Activated naive CD4-positive, alpha-beta T cell treated with anti-CD3 and anti-CD28 coated beads, Interleukin-2, amount 50 U/mL, for 72 hours (primary cell): ENCODE measurements at regions not wholly inside any gene's neighbourhood (a gene's known extent, or its start where the extent isn't known, plus 50 kb on each side); places are given as distances from the start of the nearest gene placed in this dataset.
"Not testable (repeated sequence)": the region's sequence is repeated elsewhere in the genome, so short reads cannot be mapped to it uniquely, and the experiment has no call there.

Experiments used
- ATAC-seq, 2 donors: fragments of 150-1000 bp; cut with Tn5 transposase; 2 replicates each; pipeline ENCODE4 v1.10.0; 2021; ENCODE audit warnings: mild to moderate bottlenecking in 2 of 2, moderate library complexity in 2 of 2
- DNase-seq, 2 donors: peaks; one replicate each; pipeline ENCODE4 v3.0.0; 2021 to 2022; ENCODE audit warnings: low spot score in 2 of 2
- H3K27ac Mint-ChIP-seq, 2 donors: one replicate each; pipeline ENCODE4 v1.8.0; 2022; ENCODE audit warnings: mild to moderate bottlenecking in 2 of 2, mixed read lengths in 2 of 2
- H3K36me3 Mint-ChIP-seq, 2 donors: one replicate each; pipeline ENCODE4 v1.8.0; 2022; ENCODE audit warnings: mixed read lengths in 2 of 2
- H3K9me3 Mint-ChIP-seq, 2 donors: one replicate each; pipeline ENCODE4 v1.8.0; 2022; ENCODE audit warnings: mixed read lengths in 2 of 2

DNA sequence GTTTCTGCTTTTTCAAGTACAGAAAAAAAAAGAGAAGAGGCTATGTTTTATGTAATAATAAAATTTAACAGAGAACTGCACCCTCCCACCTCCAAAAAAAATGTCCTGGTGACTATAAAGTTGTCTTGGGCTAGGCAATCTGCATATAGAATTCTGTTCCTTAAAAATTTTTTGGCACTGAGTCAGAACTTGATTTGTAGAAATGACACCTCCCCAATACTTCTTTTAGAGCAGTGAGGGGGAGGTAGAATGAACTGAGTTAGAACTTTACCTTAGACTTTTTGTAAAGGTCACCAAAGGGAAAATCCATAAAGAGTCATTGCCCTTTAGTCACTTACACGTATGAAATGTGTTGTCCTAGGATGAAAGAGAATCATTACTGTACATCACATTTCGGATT is 80.0 kb downstream of the BTG1 start:
- ATAC-seq = peak; percentile 88 to 91
- DNase-seq = no peak
- Mint-ChIP-seq H3K36me3 (peaks cover 10 to 24% of the 10 kb centered on the region in 2 donors), H3K27ac (peak overlapping the region; percentile 58 to 90), H3K9me3 (peaks cover 9 to 10% of the 10 kb centered on the region in 2 donors)

DNA sequence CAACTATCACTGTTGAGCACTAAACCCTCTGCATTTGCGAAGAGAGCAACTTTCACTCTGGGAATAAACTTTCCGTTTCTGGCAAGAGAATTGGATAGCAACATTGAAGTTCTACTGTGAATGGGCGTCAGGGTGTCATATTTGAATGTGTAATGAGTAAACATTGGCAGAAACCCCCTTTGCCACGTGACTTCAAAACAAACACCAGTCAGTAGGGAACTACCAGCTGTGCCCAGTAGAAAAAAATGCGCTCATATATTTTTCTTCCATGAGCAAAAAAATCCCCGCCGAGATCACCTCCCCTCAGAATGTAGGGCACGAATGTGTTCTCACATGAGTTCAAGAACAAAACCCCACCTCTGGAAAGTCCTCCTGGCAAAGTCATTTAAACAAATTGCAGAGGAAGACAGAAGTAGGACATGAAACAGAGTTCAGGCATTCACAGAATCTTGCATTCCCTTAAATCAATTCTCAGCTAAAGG is 80.6 kb downstream of the BTG1 start:
- ATAC-seq = peak; percentile 56 to 79
- H3K36me3 Mint-ChIP-seq = peaks cover 10 to 24% of the 10 kb centered on the region in 2 donors
- peak overlapping the region; percentile 56 to 90 for H3K27ac Mint-ChIP-seq
- peak in 1 of 2 donors; percentile 27 for DNase-seq
- H3K9me3 Mint-ChIP-seq = peaks cover 9 to 10% of the 10 kb centered on the region in 2 donors

DNA sequence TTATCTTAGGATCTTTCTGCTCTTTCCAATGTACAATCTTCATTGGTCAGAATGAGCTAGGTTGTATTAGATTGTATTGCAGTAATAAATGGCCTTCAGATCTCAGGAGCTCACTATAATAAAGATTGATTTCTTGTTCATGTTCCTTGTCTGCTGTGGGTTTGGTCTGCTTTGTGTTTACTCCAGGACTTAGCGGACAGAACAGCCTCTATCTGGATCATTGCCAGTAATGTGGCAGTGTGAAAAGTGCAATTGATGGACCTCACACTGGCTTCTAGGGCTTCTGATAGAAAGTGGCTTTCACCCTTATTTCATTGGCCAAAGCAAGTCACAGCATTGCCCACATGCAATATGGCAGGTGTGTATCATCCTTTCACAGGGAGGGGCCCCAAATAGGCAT is 81.2 kb downstream of the BTG1 start:
- DNase-seq (no peak), ATAC-seq (no peak)
- peaks cover 11 to 27% of the 10 kb centered on the region in 2 donors for H3K36me3 Mint-ChIP-seq
- H3K27ac Mint-ChIP-seq = peak overlapping the region in 1 of 2 donors; percentile 90
- H3K9me3 Mint-ChIP-seq = peaks cover 9 to 10% of the 10 kb centered on the region in 2 donors

DNA sequence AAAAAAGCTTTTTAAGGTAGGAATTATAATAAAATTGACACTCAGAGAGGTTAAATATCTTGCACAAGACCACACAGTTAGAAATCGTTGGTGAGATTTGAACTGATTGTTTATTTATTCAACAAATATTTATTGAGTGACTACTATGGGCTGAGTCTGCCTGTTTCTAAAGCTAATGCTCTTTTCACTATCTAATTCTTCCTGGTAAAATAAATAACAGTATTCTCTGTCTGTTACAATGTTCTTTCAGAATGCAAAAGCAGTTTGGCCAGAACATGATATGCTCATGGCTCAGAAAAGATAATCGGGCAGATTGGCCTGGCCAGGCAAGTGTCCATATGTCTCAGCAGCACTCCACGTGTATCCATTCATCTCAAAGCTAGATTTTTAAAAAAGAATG is 82.0 kb downstream of the BTG1 start:
- peaks cover 9 to 10% of the 10 kb centered on the region in 2 donors for H3K9me3 Mint-ChIP-seq
- peak overlapping the region in 1 of 2 donors; percentile 90 for H3K27ac Mint-ChIP-seq
- peaks cover 15 to 32% of the 10 kb centered on the region in 2 donors for H3K36me3 Mint-ChIP-seq
- no peak for DNase-seq
- ATAC-seq = no peak

DNA sequence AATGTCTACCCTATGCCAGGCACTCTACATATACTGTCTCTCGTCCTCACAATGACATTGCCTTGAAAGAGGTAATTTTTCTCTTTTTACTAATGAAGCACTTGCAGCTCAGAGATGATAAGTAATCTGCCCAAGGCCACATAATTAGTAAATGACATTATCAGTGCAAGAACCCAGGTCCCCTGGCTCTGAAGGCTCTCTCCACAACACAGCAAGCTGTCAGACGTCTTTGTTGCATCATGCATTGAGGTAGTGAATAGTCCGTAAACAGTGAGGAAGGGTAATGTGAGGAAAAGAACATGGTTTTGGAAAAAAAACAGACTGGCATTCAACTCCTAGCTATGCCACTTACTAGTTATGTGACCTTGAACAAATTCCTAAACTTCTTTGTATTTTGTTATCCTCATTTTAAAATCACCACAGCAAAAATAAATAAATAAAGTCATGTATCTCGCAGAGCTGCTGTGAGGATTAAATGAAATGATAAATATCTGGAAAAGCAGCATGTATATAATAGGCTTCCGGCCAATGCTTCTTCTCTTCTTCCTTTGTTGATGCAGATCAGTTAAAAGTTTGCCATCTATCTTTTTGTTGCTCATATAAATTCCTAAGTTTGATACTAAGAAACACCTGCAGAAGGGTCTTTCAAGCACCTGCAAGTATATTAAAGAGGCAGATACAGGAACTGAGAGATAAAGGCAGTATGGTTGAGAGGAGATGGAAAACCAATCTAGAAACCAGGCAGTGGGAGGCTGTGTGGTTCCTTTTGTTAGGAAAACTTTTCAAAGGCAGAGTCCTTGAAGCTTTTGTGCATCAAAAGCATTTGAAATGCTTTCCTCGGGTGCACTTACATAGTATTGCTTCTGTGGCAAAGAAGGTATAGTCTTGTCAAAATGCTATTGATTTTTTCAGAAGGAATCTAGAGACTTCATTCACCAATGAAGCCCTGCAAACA is 82.8 kb downstream of the BTG1 start:
- H3K36me3 Mint-ChIP-seq = peaks cover 15 to 38% of the 10 kb centered on the region in 2 donors
- H3K27ac Mint-ChIP-seq = peak overlapping the region in 1 of 2 donors; percentile 88
- peaks cover 9 to 10% of the 10 kb centered on the region in 2 donors for H3K9me3 Mint-ChIP-seq
- DNase-seq = no peak
- no peak for ATAC-seq

DNA sequence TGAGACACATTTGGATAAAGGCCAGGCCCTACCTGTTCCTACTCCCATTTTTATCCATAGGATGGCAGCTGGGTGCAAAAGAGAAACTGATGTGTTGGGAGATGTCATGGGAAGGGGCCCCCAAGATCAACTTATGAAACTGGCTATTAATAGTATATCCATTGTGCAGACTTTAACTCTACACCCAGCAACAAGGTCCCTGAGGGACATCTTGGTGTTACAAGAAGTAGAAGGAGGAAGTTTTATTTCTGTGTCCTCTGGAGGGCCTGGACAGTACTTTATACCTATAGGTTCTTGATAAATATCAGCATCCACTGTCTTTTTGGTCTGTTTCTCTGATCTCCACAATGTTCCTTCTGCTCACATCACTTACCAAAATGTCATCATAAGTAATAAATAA is 84.6 kb downstream of the BTG1 start:
- peaks cover 22 to 51% of the 10 kb centered on the region in 2 donors for H3K36me3 Mint-ChIP-seq
- ATAC-seq = no peak
- DNase-seq = no peak
- H3K9me3 Mint-ChIP-seq = peaks cover 9 to 15% of the 10 kb centered on the region in 2 donors
- peak overlapping the region in 1 of 2 donors; percentile 38 for H3K27ac Mint-ChIP-seq

DNA sequence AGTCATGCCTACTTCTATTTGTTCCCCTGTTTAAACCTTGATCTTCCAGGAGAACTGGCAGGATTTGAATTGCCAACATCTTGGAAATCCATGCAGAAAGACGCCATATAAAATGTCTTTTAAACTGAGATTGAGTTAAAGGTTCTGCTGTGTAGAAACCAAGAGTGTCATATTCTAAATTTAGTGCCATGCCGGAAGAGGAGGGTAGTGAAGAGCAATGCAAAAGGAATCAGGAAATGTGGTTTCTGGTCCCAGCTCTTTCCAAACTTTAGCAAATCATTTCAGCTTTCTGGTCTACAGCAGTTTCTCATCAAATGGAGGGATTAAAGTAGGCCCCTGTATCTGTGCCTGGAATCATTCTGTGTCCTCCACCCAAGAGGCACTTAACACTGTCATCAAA is 85.7 kb downstream of the BTG1 start:
- Mint-ChIP-seq H3K27ac (no peak overlapping the region), H3K9me3 (peaks cover 9 to 15% of the 10 kb centered on the region in 2 donors), H3K36me3 (peaks cover 22 to 51% of the 10 kb centered on the region in 2 donors)
- DNase-seq (no peak), ATAC-seq (no peak)

DNA sequence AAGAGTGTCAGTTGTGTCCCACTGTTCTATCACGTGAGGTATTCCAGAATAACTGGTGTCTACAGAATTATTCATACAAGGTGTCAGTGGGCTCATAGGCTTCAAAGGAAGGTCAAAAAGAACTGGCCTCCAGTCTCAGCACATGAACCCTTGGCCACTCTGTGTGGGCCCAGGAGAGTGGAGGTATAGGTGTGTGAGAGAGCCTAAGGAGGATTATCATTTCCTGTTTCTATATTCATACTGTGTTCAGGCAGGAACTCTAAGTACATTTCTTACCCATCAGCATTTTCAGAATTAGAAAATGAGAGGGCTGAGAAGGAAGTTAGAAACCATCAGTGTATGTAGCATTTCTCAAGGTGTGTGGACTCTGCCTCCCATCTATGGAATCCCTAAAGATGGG is 87.0 kb downstream of the BTG1 start:
- DNase-seq = no peak
- ATAC-seq = peak in 1 of 2 donors; percentile 56
- Mint-ChIP-seq H3K36me3 (peaks cover 22 to 51% of the 10 kb centered on the region in 2 donors), H3K9me3 (peaks cover 9 to 15% of the 10 kb centered on the region in 2 donors), H3K27ac (peak overlapping the region in 1 of 2 donors; percentile 35)

DNA sequence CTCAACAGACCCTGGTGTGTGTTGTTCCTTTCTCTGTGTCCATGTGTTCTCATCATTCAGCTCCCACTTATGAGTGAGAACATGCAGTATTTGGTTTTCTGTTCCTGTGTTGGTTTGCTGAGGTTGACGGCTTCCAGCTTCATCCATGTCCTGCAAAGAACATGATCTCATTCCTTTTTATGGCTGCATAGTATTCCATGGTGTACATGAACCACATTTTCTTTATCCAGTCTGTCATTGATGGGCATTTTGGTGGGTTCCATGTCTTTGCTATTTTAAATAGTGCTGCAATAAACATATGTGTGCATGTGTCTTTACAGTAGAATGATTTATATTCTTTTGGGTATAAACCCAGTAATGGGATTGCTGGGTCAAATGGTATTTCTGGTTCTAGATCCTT is 88.9 kb downstream of the BTG1 start:
- Mint-ChIP-seq H3K9me3 (peaks cover 12 to 21% of the 10 kb centered on the region in 2 donors), H3K27ac (peak overlapping the region; percentile 86 to 96), H3K36me3 (peaks cover 29 to 49% of the 10 kb centered on the region in 2 donors)
- DNase-seq, ATAC-seq: not testable (repeated sequence)

DNA sequence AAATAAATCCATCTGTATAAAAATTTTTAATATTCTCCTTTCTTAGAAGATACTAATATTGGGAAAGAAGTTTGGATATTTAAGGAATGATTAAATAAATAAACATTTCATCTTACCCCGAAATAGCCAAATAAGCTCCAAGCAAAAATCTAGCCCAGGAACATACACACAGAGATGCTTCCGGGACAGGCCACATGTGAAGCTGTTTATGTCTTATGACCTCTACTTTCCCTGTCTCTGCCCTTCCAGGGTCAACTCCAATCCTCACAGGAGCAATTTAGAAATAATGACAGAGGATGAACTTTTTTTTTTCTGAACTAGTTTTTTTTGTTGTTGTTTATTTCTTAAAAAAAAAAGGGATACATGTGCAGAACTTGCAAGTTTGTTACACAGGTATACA is 89.4 kb downstream of the BTG1 start:
- Mint-ChIP-seq H3K36me3 (peaks cover 27 to 45% of the 10 kb centered on the region in 2 donors), H3K27ac (peak overlapping the region; percentile 86 to 96)
- no peak for ATAC-seq

DNA sequence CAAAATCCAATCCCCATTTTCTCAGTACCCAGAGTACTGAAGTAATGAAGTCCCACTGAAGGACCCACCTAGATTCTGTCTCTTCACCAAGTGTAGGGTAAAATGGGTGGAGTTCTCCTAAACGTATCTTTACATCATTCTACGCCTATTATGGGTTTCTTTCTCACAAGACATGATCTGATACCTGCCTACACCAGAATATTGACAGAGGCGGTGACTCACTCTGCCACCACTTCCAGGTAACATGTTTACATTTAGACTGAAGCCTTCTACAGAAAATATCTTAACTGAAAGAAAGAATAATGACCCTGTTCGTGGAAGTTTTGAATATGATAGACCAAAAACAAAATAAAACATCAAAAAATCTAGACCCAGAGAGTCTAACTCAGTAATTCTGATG is 89.8 kb downstream of the BTG1 start:
- ATAC-seq (peak; percentile 85 to 94), DNase-seq (peak in 1 of 2 donors; percentile 35)
- peaks cover 27 to 45% of the 10 kb centered on the region in 2 donors for H3K36me3 Mint-ChIP-seq
- peak overlapping the region; percentile 86 to 96 for H3K27ac Mint-ChIP-seq
- H3K9me3 Mint-ChIP-seq = peaks cover 9 to 18% of the 10 kb centered on the region in 2 donors

More for the DNA sequence above, 89.4 kb downstream of the BTG1 start:
- H3K9me3 Mint-ChIP-seq = peaks cover 9 to 18% of the 10 kb centered on the region in 2 donors
- no peak for DNase-seq

DNA sequence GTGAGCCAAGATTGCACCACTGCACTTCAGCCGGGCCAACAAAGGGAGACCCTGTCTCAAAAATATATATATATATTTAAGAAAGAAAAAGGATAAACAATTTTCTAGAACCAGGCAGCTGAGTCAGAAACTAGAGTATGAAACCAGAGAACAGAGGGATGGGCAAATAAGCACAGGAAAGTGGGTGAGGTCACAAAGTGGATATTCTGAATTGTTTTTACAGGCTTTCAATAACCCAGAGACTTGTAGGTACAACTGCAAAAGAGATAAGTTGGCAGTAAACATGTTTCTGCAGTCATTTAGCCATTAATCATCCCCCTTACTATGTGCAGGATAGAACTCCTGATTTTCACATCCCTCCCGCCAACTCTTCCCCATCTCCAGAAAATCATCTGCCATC is 94.2 kb downstream of the BTG1 start:
- DNase-seq = no peak
- H3K9me3 Mint-ChIP-seq = peaks cover 9 to 23% of the 10 kb centered on the region in 2 donors
- ATAC-seq = no peak
- peak overlapping the region in 1 of 2 donors; percentile 33 for H3K27ac Mint-ChIP-seq
- peaks cover 16 to 20% of the 10 kb centered on the region in 2 donors for H3K36me3 Mint-ChIP-seq

DNA sequence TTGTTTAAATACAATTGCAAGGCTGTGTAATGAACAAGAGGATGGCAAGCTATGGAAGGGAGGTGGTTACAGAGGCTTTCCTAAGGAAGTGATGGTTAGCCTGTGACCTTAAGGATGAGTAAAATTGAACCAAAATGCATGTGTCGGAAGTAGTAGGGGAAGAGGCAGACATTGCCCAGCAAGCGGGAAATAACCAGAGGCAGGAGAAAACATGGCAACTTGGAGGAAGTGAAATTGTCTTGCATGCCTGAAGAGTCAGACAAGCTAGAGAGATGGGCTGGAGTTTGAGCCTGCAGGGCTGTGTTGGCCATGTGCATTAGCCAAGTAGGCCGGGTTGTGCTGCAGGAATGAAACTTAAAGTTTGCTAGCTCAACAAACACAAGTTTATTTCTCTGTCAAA is 96.2 kb downstream of the BTG1 start:
- DNase-seq (no peak), ATAC-seq (peak in 1 of 2 donors; percentile 30)
- peak overlapping the region in 1 of 2 donors; percentile 16 for H3K27ac Mint-ChIP-seq
- peaks cover 16 to 29% of the 10 kb centered on the region in 2 donors for H3K36me3 Mint-ChIP-seq
- peaks cover 9 to 23% of the 10 kb centered on the region in 2 donors for H3K9me3 Mint-ChIP-seq

DNA sequence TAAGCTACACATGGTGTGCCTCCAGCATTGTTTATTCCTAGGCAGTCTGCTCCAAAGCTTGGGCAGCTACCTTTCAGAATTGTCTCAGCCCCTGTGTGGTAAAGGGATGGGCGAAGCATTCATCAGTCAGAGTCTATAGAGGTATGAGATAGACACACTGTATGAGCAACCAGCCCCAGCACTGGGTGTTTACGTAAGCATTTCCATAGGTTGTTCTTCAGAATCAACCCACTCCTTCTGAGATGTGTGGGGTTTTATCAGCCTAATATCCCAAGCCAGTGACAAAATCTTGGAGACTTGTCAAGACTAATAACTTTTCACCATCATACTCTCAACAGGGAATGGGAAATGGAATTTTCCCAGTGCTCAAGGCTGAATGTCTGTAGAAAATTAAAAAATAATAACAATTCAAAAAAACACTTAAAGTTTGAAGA is 98.2 kb downstream of the BTG1 start:
- Mint-ChIP-seq H3K9me3 (peaks cover 9 to 16% of the 10 kb centered on the region in 2 donors), H3K36me3 (peaks cover 14 to 23% of the 10 kb centered on the region in 2 donors), H3K27ac (peak overlapping the region; percentile 27 to 79)
- DNase-seq (no peak), ATAC-seq (peak; percentile 63 to 72)

DNA sequence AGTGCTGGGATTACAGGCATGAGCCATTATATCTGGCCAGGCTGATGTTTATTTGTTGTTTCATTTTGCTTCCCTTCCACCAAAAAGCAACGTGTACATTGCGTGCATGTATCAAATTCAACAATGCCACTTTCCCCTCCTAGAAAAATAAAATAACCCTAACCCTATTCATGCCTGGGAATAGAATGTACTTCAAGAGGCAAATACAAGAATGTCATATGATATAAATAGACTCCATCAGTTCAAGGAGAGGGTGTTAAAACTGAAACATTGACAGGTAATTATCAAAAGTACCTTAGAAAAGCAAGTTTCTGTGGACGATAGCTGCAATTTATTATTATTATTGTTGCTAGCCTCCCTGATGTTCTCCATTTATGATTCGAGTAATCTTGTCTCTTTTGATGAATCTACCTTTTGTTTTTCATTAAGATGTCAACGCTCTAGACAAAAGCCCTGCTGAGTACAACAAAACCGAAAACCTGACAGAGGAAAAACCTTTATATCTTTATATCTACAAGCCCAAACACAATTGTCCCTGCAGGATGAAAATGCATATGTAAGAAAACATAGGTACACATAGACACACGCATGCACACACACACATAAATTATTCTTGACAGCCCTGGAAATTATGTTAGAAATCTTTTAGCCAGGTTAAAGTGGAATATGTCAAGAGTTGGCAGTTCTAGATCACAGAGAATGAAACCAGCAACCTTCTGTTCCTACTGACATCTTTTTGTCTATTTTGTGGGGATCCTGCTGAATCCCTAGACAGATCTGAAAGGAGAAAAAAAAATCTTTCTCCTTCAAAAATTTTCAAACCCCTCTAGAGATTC is 98.9 kb downstream of the BTG1 start:
- H3K9me3 Mint-ChIP-seq = peaks cover 5 to 11% of the 10 kb centered on the region in 2 donors
- no peak for DNase-seq

DNA sequence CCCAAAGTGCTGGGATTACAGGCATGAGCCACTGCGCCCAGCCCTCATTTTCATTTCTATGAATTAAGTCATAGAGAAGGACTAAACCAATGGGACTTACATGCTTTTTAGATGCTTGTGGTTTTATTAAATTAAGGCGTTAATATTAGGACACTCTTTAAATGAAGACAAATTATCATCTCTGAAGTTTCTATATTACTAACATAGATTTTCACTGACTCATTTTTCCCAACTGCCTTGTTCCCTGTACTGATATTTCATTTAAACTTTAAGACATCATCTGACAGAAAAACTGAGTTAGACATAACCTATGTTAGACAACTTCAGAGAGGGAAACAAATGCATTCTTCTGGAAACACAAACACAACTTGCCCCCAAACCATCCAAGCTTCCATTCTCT is 99.8 kb downstream of the BTG1 start:
- ATAC-seq = peak in 1 of 2 donors; percentile 38
- no peak for DNase-seq
- Mint-ChIP-seq H3K27ac (peak overlapping the region; percentile 79 to 92), H3K9me3 (peaks cover 5 to 10% of the 10 kb centered on the region in 2 donors), H3K36me3 (peaks cover 10 to 23% of the 10 kb centered on the region in 2 donors)

More for the DNA sequence above, 98.9 kb downstream of the BTG1 start:
- ATAC-seq = peak; percentile 2
- Mint-ChIP-seq H3K27ac (peak overlapping the region; percentile 79 to 92), H3K36me3 (peaks cover 12 to 23% of the 10 kb centered on the region in 2 donors)
